ENCODE measurements at regions not wholly inside any gene's neighbourhood (a gene's known extent, or its start where the extent isn't known, plus 50 kb on each side); places are given as distances from the start of the nearest gene placed in this dataset.

- intact Hi-C loops (cut with DNase I): no loop called here
- ATAC-seq: no peak
- Histone ChIP-seq H3K27ac (no peak overlapping the region), H3K9me3 (no peaks in the 10 kb centered on the region), H3K36me3 (no peaks in the 10 kb centered on the region), H3K4me3 (no peak overlapping the region), H3K4me1 (no peaks in the 10 kb centered on the region), H3K27me3 (no peaks in the 10 kb centered on the region)
- DNase-seq: no peak
- TF ChIP-seq, protein P1, sequence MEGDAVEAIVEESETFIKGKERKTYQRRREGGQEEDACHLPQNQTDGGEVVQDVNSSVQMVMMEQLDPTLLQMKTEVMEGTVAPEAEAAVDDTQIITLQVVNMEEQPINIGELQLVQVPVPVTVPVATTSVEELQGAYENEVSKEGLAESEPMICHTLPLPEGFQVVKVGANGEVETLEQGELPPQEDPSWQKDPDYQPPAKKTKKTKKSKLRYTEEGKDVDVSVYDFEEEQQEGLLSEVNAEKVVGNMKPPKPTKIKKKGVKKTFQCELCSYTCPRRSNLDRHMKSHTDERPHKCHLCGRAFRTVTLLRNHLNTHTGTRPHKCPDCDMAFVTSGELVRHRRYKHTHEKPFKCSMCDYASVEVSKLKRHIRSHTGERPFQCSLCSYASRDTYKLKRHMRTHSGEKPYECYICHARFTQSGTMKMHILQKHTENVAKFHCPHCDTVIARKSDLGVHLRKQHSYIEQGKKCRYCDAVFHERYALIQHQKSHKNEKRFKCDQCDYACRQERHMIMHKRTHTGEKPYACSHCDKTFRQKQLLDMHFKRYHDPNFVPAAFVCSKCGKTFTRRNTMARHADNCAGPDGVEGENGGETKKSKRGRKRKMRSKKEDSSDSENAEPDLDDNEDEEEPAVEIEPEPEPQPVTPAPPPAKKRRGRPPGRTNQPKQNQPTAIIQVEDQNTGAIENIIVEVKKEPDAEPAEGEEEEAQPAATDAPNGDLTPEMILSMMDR (IDR thresholded peaks at IDR 0.05): no peak
Observed at GRCh38 chr2:193561054-193561453, 1366.3 kb upstream of the TMEFF2 start.

DNA sequence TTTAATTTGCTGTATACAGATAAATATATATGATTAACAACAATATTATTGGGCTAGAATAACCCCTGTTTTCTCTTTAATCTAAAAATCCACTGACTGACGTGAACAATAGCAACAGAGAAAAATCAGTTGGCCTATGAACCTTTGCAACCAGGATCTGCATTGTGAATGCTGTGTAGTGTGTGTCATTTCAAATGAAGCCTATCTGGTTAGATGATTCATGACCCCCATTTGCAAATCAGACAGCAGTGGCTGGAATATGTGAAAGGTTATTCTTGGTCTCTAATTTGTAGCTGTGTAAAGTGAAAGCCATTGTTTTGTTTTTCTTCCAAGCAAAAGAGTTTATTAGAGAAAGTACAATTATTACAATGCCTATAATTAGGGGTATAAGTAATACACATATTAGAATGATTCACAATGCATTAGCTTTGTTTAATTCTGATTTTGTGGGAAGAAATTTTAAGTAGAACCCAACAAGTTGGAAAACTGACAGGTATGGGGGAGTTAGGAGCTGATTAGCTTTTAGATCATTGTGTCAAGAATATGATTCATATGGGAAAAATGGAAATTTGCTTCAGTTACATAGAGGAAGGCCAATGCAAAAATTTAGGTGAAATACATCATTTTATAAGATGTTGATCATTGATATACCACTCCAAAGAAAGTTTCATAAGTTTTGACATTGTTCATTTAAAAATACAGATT is 1362.2 kb upstream of the TMEFF2 start:
- intact Hi-C loops (cut with DNase I): no loop called here
- TF ChIP-seq, protein P1 (IDR thresholded peaks at IDR 0.05): no peak
- Histone ChIP-seq H3K36me3 (no peaks in the 10 kb centered on the region), H3K4me3 (no peak overlapping the region), H3K4me1 (no peaks in the 10 kb centered on the region), H3K27me3 (no peaks in the 10 kb centered on the region), H3K9me3 (peaks cover 0 to 2% of the 10 kb centered on the region in 2 donors), H3K27ac (no peak overlapping the region)
- no peak for DNase-seq
- no peak for ATAC-seq

DNA sequence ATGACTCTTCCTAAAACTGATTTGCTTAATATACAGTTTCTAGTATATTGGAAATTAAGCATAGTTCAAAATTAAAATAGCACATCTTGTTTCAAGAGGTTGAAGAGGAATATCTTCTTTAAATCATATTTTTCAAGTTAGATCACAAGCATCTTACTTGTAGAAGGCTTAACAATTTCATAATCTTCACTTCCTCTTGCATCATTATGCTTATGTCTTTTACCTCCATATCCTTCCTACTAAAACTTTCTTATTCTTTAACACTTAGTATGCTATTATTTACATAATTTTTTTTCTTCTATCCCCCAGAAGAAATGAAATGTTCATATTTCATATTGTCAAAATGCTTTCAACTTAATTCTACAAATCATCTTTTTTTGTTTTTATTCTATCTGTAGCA is 1354.9 kb upstream of the TMEFF2 start:
- Histone ChIP-seq H3K4me3 (no peak overlapping the region), H3K9me3 (peaks cover 0 to 10% of the 10 kb centered on the region in 2 donors), H3K36me3 (no peaks in the 10 kb centered on the region), H3K27me3 (no peaks in the 10 kb centered on the region), H3K27ac (no peak overlapping the region), H3K4me1 (no peaks in the 10 kb centered on the region)
- TF ChIP-seq, protein P1 (IDR thresholded peaks at IDR 0.05): no peak
- DNase-seq (no peak), ATAC-seq (no peak)
- intact Hi-C loops (cut with DNase I): no loop called here

DNA sequence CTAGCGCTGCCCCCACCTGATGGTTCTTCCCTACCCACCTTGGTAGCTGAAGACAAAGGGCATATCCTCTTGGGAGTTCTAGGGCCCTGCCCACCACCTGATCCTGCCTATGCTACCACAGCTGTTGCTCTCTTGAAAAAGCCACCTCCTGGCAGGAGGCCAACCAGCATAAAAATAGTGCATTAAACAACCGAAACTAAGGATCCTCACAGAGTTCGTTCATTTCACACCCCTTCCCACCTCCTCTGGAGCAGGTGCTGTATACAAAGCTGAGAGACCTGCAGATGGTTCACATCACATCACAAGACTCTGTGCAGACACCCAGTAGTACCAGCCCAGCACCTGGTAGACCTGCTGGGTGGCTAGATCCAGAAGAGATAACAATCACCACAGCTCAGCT is 1348.0 kb upstream of the TMEFF2 start:
- TF ChIP-seq, protein P1 (IDR thresholded peaks at IDR 0.05): no peak
- DNase-seq (no peak), ATAC-seq (no peak)
- H3K27ac ChIP-seq: no peak overlapping the region
- peaks cover 0 to 8% of the 10 kb centered on the region in 2 donors for H3K9me3 ChIP-seq
- H3K36me3 ChIP-seq: no peaks in the 10 kb centered on the region
- H3K27me3 ChIP-seq: no peaks in the 10 kb centered on the region
- intact Hi-C loops (cut with DNase I): no loop called here
- no peak overlapping the region for H3K4me3 ChIP-seq
- no peaks in the 10 kb centered on the region for H3K4me1 ChIP-seq

GRCh38 chr2:193539188-193539587 is 1344.5 kb upstream of the TMEFF2 start:
- Histone ChIP-seq H3K36me3 (no peaks in the 10 kb centered on the region), H3K9me3 (peaks cover 0 to 8% of the 10 kb centered on the region in 2 donors), H3K27me3 (no peaks in the 10 kb centered on the region), H3K4me1 (no peaks in the 10 kb centered on the region), H3K4me3 (no peak overlapping the region), H3K27ac (no peak overlapping the region)
- ATAC-seq (no peak), DNase-seq (no peak)
- intact Hi-C loops (cut with DNase I): no loop called here
- TF ChIP-seq, protein P1 (IDR thresholded peaks at IDR 0.05): no peak

All from left lung (tissue), 4 donors.